ENCODE measurements at regions not wholly inside any gene's neighbourhood (a gene's known extent, or its start where the extent isn't known, plus 50 kb on each side); places are given as distances from the start of the nearest gene placed in this dataset.

DNA sequence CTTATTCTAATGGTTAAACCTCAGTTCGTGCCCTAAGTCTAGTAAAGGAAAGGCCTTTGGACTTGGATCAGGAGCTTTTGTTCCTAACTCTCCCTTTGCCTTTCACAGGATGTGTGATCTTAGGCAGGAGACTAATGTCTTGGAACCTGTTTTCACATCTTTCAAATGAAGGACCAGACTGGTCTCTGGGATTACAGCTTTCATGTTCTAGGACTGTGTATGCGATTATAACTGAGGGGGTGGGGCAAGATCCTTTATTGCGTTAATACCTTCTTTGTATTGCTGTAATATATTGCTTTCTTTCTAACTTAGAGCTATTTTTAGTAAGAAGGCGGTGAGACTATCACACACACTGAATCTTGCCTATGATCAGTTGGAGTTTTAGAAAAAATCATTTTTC, 368.1 kb downstream of the RPRM start:
- CTCF ChIA-PET: interaction anchor here (0.7 kb wide), 1 partner anchor 184 kb away, joined by 3 read pairs; no protein-coding TSS in a partner anchor
- POLR2A ChIA-PET (ENCODE audit: low non-redundant PET): no interaction called here

DNA sequence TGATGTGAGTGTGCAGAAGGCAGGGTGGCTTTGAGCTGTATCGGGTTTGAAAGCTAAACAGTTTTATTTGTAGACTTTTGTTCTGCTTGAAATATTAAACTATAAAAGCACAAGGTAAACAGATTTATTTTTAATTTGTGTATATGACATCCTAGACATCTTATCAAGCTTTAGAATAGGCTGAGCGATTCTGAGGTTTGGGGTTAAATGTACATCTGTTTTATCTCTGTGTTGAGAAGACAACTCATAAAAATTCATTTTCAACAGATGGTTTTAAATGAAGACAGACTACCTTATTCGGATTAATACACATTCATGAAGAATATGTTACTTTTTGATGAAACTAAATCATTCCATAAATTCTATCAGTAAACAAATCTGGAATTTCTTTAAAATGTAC, 368.8 kb downstream of the RPRM start:
- TF ChIP-seq, protein P1, sequence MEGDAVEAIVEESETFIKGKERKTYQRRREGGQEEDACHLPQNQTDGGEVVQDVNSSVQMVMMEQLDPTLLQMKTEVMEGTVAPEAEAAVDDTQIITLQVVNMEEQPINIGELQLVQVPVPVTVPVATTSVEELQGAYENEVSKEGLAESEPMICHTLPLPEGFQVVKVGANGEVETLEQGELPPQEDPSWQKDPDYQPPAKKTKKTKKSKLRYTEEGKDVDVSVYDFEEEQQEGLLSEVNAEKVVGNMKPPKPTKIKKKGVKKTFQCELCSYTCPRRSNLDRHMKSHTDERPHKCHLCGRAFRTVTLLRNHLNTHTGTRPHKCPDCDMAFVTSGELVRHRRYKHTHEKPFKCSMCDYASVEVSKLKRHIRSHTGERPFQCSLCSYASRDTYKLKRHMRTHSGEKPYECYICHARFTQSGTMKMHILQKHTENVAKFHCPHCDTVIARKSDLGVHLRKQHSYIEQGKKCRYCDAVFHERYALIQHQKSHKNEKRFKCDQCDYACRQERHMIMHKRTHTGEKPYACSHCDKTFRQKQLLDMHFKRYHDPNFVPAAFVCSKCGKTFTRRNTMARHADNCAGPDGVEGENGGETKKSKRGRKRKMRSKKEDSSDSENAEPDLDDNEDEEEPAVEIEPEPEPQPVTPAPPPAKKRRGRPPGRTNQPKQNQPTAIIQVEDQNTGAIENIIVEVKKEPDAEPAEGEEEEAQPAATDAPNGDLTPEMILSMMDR (conservative IDR thresholded peaks at IDR 0.05; ENCODE audit: low read depth): no peak

More for the DNA sequence above, 368.1 kb downstream of the RPRM start:
- no peak overlapping the region for H3K27ac ChIP-seq
- no peak for DNase-seq (ENCODE audit: low spot score)
- TF ChIP-seq, protein P1 (conservative IDR thresholded peaks at IDR 0.05; ENCODE audit: low read depth): no peak

DNA sequence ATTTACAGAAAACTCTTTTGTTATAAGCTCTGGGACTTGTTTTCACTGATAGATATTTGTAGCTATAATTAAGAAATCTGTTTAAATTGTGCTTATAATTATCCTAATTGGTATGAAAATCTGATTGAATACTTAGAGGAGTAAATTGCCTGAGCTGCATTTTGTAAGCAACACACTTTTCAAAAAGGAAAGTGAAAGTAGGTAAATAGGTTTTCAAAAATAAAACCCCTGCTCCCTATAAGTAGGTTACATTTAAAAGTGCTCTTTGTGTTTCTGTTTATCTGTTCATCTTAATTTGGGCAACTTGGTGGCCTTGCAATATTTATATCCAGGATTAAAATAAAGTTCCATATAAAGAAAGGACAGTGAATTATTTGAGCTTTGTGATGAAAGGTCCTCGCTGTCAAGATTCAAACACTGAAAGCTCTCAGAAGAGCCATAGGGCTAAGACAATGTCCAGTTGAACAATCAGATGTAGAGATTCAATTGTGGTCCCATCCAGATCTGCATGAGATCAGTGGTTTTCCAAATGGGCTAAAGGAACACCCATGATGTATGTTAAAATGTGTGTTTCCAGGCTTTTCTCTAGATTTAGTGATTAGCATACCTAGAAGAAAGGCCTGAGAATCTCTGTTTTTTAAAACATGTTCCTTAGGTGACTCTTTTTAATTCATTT, 371.6 kb downstream of the RPRM start:
- ChIA-PET CTCF (no interaction called here), POLR2A (ENCODE audit: low non-redundant PET) (no interaction called here)
- DNase-seq (ENCODE audit: low spot score): no peak
- H3K27ac ChIP-seq: no peak overlapping the region
- TF ChIP-seq, protein P1 (conservative IDR thresholded peaks at IDR 0.05; ENCODE audit: low read depth): no peak

More for the DNA sequence above, 368.8 kb downstream of the RPRM start:
- H3K27ac ChIP-seq: no peak overlapping the region
- ChIA-PET CTCF (no interaction called here), POLR2A (ENCODE audit: low non-redundant PET) (no interaction called here)
- DNase-seq (ENCODE audit: low spot score): no peak

DNA sequence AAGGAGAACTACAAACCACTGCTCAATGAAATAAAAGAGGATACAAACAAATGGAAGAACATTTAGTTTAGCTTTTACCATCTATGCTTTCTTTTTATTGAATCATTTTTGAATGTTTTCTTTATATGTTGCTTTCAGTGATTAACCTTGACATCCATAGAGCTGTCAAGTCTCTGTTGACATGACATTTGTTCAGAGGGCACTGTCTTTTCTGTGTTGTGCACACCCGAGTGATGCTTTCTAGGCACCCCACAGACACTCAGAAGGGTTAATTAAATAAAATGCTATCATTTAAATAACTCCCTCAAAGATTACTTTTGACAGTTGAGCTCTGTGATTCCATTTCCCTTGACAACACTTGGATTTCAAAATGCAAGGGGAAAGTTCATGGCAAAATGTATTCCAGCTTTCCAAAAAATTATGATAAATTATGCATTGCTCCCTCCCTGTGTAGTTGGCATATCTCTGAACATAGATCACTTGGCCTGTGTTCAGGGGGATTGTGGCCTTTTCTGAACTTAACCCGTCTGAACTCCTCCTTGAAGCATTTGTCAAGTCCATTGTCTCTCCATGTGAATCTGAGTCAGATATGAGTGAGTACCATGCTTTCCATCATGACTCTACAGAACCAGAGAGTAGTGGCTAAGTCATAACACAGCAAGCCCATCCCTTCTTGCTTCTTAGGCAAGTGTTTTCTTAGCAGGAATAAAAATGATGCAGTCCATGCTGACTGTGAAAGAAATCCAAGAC, 372.6 kb downstream of the RPRM start:
- POLR2A ChIA-PET (ENCODE audit: low non-redundant PET): no interaction called here
- no peak for DNase-seq (ENCODE audit: low spot score)

DNA sequence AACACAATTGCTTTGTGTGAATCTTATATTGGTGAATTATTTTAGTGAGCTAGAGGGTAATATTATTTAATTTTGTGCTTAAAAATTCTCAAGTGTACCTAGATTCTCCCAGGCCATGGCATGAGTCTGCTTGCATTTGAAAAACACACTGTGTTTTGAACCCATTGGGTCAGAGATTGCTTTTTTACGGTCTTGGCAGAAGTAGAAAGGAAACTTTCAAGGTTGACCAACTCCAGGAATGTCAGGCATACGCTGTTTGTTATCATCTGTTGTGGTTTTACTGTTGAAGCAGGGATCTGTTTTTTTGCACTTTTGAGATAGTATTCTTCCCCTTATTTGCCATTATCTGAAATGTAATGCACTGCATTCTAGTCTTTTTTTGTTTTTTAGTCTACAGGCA, 377.4 kb downstream of the RPRM start:
- CTCF ChIA-PET: no interaction called here
- DNase-seq (ENCODE audit: low spot score): no peak
- H3K27ac ChIP-seq: no peak overlapping the region
- POLR2A ChIA-PET (ENCODE audit: low non-redundant PET): no interaction called here
- TF ChIP-seq, protein P1 (conservative IDR thresholded peaks at IDR 0.05; ENCODE audit: low read depth): no peak

More for the DNA sequence above, 372.6 kb downstream of the RPRM start:
- TF ChIP-seq, protein P1 (conservative IDR thresholded peaks at IDR 0.05; ENCODE audit: low read depth): no peak
- H3K27ac ChIP-seq: no peak overlapping the region
- CTCF ChIA-PET: no interaction called here

DNA sequence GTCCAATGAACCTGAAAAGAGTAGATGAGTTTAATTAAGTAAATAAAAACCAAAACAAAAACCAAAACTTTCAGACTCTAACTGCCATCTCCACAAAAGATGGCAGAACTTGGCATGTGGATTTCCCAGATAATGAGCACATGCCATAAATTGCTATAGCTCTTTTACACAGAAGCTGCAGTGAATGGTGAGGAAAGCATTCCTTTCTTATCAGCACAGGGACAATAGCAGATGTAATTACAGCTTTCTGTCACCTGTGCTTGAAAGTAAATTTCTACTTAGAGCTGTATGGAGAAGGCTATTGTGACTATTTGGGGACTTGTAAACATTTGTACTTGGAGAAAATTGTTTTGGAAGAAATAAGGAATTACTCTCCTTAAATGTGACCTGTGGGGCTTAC, 378.4 kb downstream of the RPRM start:
- TF ChIP-seq, protein P1 (conservative IDR thresholded peaks at IDR 0.05; ENCODE audit: low read depth): no peak
- ChIA-PET CTCF (no interaction called here), POLR2A (ENCODE audit: low non-redundant PET) (no interaction called here)
- no peak for DNase-seq (ENCODE audit: low spot score)
- H3K27ac ChIP-seq: no peak overlapping the region

All from RWPE1 (cell line).